Right renal cortex interstitium (tissue), 3 donors: ENCODE measurements at regions not wholly inside any gene's neighbourhood (a gene's known extent, or its start where the extent isn't known, plus 50 kb on each side); places are given as distances from the start of the nearest gene placed in this dataset.

Experiments used
- DNase-seq, 3 donors: peaks; one replicate each; pipeline ENCODE4 v3.0.0-alpha.2; 2013; ENCODE audit warnings: low read depth in 3 of 3, low spot score in 2 of 3

DNA sequence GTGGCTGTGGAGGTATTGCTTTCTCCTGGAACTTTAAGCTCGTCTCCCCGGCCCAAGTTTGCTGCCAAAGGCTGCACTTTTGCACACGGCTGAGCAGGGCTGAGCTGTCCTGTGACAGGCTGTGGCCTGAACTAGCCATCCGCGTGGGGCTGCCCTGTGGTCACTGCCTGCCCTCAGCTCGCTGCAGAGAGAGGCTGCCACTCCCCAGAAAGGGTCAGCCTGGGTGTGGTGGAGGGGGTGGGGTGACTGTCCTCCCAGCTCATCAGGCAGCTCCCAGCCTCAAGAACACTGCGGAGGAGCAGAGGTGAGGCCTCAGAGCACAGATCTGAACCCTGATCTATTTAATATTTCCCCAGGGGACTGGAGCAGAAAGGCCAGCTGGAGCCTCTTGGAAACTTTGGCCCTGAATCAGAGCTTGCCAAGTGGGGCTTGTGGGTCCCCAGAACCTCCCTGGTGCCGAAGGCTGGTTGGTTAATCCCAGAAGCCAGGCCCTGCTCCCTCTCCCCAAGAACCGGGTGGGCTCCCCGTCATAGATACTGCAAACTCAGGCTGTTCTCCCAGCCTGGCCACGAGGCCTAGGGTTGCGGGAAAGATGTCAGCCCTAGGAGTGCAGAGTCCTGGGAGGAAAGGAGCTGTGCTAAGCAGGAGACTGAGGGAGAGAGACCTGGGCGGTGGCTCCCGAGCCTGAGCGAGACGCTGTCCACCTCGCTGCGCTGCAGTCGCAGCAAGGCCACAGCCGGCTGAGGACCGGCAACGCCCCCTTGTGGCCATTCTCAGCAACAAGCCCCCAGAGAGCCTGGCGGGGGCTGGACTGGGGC, 125.1 kb upstream of the IPO9 start:
- peak in 1 of 3 donors; percentile 65 for DNase-seq

DNA sequence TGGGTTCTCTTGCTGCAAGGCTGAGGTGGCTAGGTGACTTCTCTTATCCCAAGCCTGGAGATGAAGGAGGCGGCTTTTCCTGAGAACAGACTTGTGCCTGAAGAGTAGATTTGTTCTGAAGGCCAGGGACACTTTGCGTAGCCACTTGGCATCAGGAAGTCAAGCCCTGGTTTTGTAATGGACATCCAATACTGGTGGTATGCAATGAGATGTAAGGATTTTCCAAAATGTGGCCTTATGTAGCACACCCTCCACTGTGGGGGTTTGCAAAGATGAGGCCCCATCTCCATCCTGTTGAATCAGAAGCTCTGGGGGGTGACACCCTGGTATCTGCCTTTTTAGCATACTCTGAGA, 124.5 kb upstream of the IPO9 start:
- no peak for DNase-seq

DNA sequence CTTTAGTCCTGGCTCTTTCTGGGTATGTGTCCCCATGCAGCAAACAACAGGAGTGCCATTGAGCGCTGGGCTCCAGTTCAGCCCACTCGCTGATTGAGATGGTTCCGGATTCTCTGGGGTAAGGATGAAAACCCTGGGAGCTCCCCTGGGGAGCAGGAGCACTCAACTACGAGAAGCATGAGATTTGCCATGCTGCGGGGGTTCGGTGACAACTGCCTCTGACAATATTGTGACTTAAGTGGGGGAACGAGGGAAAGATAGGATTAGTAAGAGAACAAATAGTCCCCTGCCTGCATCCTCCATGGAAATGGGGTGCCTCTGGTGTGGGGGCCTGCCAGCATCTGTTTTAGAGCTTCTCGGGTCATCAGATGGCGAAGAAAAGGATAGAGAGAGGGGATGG, 123.6 kb upstream of the IPO9 start:
- DNase-seq: no peak

DNA sequence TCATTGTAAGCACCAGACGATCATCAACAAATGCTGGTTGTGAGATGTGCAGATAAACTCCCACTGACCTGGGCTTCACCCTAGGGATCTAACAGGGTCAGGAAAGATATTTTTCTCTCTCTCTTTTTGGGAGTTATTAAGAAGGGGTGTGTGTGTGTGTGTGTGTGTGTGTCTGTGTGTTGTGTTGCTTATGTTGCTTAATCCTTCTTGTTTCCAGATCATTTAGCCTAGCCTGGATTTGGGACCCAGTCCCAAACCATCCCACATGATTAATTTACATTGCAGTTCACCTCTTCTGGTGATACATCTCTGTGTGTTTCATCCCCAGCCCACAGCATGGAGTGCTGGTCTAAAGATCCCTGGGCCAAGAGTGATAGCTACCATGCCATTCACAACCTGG, 122.8 kb upstream of the IPO9 start:
- no peak for DNase-seq

DNA sequence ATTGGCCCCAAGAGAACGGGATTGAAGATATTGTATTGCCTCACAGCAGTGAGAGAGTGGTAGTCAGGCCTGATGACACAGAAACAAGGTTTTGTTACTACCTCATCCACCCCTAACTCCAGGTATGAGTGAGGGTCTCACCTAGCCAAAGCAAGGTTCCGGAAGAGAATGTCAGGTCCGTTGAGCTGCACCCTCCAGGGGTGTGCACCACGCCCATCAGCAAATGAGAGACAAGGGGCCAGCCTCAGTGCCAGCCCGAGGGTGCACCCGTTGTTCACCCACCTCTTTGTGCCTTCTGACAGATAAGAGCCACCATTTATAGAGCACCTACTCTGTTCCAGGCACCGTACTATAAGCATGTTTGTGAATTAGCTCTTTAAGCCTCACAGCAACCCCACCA, 121.9 kb upstream of the IPO9 start:
- no peak for DNase-seq

DNA sequence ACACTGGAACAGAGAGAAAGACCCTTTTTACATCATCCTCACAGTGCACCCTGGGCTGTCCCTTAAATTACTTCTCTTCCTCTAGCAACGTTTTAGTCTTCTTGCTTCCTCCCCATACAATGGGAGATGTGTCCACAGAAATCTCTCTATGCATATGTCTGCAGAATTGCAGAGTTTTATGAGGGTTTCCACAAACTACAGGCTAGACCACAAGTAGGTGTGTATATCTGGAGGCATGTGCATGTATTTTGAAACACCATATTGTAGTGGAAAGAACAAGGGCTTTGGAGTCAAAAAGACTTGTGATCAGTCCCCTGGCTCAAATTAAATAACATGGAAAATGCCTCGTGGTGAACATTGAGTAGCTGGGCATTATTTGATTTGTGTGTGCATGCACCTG, 121.3 kb upstream of the IPO9 start:
- no peak for DNase-seq

DNA sequence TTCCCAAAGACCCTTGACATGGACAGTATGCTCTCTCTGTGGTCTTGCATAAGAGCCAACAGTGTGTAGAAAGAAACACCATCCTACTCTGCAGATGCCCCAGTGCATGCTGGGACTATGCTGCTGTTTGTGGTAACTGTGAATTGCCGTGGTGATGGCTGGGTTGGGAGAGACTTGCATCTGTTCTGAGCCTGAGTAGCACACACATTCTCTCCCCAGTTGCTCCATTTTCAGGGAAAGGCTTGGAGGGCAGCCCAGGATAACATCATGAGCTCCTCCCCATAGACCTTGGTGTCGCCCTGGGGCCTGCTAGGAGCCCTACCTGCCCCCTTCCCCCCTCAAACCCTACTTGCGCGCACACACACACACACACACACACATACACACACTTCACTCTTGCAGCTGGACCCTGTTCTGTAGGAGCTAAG, 120.9 kb upstream of the IPO9 start:
- DNase-seq: no peak

DNA sequence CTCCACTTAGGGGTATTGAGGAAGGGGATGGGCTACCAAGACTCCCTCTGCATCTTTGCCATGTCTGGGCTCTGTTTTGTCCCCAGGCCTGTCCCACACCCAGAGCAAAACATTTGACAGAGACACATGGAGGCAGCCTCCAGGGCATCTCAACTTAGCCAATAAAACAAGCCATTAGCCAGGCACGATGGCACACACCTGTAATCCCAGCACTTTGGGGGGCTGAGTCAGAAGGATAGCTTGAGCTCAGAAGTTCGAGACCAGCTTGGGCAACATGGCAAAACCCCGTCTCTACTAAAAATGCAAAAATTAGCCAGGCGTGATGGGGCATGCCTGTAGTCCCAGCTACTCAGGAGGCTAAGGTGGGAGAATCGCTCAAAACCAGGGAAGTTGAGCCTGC, 120.3 kb upstream of the IPO9 start:
- no peak for DNase-seq

DNA sequence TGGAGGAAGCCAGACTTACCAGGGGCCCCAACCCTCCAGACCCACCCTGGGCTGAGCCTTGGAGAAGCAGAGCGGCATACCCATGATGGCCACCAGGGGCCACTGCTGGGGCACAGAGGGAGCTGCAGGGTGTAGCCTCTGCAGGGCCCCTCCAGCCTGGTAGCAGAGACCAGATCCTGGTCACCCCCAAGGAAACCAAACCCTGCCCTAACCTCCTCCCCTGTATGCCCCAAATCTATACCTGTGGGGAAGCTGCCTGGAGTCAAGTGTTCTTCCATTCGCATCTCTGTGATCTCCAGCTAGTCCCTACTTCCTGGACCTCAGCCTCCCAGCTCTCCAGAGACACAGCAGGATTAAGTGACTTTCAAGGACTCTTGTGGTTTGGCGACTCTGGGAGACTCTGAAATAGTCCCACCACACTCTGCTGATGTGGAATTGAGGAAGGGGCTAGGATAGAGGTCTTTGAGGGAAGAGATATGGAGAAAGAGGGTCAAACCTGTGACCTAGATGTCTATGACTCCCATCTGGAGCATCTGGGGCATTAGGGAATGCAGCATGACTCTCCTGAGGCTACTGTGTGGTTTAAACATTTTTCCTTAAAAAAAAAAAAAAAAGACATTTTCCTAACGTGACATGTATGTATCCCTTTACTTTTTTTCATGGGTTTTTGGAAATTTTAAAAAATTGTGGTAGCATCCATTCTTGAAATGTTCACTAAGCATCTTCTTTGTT, 119.2 kb upstream of the IPO9 start:
- no peak for DNase-seq

DNA sequence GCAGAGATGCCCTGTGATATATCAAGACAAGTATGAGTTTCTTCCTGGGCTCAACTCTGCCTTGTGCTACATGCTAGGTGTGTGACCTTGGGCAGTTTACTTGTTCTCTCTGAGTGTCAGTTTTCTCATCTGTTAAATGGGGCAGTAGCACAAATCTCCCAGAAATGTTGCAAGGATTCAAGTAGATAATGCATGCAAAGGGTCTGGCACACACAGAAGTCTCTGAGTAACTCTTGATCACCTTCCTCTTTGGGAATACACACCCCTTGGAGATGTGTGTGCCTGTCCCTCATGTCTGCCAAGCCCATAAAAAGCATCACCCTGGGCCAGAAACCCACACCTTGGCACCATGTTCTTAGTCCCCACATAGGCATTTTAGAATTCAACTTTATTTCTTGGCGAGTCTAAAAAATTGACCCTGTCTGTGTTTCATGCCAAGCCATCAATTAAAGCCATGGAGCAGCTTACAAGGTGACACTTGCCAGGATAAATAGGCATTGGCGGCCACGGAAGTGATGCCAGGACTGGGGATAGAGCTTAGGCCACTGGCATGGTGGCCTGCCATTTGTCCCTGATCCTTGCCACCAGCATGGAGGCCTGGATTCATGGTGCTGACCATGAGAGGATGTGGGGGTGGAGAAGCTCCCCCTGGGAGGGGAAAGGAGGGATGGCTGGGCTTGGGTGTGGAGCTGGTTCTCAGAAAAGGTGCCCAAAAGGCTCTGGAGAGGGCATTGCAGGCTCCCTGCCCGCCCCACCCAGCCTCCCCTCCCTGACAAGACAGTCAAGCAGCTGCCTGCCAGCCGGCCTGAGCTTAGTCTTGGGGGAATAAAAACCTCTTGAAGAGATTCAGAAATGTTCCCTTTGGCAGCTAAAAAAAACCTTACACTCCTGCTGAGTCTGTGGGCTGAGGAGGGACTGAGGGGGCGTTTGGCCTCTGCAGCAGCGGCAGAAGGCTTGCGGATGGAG, 118.0 kb upstream of the IPO9 start:
- no peak for DNase-seq

DNA sequence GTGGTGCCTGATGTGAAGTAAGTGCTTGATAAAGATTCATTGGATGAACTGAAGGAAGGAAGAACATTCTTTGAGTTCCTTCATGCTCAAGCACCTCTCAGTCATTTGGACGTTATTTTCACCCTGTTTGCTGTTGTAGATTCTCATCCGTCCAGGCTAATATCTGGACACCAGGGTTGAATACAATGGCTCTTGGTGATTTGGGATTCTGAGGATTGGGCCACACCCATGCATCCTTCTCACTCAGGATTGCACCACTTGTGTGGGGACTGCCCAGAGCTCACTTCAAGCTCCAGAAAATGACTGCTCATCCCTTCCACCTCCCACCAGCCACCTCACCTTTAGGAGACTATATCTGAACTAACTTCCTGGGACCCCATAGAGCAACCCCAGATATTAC, 117.1 kb upstream of the IPO9 start:
- no peak for DNase-seq

DNA sequence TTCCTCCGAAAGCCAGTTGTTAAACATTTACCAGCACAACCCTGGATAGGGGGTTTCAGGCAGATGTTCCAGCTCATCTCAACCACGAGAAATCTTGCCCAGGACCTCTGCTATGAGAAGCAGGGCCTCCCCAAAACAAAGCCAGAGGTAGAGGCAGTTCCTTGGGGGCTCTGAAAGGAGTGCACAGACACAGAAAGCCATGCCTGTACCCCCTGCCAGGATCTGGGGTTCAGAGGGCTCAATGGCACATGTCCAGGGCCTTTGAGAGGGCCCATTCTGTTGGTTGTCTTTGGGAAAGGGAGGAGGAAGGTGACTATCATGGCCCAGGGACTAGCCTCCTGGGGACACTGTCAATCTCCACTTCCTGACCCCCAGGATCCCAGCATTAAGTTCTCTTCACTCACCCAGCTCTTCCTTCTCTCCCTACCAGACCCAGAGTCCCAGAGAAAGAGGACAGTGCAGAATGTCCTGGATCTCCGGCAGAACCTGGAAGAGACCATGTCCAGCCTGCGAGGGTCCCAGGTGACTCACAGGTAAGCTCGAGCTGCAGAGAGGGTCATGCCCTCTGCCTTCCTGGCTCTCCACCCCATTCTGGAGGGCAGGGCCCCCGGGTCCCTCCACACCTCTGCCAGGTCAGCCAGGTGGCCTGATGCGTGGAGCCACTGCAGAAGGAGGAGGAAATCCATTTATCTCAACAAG, 116.4 kb upstream of the IPO9 start:
- no peak for DNase-seq

DNA sequence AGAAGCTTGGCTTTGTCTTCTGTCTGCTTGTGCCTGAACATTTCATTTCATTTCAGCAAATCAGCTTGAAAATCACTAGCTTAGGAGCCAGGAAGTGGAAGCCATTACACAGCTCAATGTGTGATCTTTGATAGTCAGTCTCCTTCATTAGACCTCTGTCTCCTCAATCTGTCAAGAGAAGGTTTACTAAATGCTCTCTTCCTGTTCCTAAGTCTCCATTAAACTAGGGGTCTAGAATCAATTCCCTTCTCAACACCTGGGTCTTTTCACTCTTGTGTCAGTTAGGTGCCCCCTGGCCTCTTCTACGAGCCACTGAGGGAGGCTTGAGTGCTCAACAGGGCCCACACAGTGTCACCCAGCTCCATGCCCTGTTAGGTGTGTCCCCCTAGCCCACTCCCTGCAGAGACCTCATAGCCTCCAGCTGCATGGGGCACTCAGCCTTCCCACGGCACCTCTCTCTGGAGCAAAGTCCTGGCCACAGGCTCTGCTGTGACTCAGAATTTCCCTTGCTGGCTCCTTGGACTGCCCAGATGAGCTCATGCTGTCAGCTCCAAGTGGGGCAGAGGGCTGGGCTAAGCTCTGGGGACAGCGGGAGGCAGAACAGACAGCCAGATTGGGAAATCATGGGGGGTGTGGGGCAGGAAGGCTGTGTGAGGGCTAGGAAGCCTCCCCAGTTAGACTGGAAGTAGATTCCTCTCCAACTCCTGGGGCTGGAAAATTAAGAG, 115.7 kb upstream of the IPO9 start:
- DNase-seq: no peak

DNA sequence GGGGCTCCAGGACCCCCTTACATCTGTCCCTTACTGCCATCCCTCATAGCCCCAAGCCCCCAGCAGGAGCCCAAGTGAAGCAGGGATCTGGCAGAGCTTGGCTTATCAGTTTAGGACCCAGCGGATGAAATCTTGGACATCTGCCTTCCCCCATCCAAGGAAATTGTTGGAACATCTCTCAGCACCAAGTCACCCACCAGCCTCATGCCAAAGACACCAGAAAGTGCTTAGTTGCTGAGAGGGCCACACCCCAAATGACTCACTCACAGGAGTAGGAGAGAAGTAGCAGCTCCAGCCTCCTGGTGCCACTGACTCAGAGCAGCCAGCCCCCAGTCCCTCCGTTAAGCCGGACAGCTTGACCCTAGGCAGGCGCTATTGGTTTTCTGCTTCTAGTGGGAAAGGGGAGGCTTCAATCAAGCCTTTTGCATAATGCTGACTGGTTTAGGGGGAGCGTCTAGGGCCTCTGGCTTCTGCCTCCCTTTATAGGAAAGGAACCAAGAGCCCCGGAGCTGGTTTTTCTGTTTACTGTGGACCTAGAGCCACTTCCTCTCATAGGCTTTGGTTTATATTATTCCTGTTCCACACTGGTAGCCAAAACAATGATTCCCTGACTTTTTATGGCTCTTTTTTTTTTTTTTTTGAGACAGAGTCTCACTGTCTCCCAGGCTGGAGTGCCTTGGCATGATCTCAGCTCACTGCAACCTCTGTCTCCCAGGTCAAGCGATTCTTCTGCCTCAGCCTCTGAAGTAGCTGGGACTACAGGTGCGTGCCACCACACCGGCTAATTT, 114.2 kb upstream of the IPO9 start:
- no peak for DNase-seq

DNA sequence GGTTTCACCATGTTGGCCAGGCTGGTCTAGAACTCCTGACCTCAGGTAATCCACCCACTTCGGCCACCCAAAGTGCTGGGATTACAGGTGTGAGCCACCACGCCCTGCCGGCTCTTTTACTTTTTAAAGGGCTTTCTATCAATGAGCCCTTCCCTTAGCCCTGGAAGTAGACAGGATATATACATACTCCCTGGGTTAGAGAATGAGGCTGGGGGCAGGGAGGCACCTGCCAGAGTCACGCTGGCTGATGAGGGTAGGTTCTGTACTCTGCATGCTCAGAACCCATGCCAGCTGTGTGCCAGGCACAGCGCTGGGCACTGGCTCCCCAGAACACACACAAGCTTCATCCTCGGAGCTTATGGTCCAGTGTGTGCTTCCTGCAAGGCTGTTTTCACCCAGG, 113.6 kb upstream of the IPO9 start:
- no peak for DNase-seq

DNA sequence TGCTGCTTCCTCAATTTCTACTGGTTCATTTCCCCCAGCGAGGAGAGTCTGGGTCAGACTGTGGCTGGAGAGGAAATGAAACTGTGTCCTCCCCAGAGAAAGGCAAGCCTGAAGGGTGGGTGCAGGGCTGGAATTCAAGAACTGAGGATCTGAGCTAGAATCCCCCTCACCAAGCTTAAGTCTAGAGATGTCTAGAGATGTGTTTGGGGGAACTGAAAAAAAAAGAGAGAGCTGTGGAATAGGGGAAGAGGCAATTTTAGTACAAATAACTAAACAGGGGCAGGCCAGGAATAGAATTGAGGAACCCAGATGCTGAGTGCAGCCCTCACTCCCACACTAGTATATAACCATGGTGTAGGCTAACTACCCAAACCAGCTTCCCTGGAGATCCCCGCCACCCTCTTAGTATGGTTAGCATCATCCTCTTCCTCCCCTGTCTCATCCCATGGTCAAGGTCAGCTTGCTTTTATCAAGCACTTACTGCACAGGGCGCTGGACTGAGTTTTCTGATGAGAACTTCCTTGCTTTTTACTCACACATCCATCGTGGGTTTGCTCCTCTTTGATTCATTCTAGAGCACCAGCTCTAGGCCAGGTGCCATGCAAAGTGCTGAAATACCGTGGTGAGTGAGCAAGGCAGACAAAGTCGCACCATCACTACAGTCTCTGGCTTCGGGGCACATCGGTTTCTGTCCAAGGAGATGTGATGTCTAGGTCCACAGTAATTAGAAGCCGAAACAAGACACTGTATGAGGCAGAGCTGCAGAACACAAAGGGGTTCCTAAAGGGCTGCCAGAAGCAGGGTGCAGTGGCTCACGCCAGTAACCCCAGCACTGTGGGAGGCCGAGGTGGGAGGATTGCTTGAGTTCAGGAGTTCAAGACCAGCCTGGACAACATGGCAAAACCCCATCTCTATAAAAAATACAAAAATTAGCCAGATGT, 112.9 kb upstream of the IPO9 start:
- no peak for DNase-seq

DNA sequence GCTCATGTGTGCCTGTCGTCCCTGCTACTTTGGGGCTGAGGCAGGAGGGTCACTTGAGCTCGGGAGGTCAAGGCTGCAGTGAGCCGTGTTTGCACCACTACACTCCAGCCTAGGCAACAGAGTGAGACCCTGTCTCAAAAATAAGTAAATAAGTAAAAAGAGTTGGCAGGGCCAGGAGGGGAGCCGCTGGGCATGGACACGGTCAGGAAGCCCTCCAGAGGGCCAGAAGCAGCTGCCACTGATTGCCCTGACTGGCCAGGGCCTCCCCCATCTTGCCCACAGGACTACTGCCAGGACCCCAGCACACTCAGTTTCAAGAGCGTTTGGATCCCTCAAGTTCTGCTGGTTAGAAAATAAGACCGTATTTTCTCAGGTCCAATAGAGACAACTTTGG, 112.2 kb upstream of the IPO9 start:
- DNase-seq: no peak

DNA sequence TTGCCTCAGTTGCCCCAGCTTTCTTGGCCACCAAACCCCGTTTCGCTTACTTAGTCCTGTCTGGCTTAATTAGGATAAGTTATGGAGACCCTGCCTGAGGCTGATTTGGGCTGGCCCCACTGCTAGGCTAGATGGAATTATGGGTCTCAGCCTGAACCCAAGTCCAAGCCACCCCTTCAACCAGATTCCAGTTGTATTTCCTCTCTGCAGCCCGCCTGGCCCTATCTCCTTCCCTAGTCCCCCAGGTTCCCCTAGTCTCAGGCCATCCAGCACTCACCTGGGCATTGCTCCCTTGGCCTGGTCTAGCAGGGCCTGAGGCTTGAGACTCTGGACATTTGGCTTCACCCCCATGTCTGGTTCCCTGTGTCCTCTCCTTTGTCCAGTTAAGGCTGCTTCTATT, 111.7 kb upstream of the IPO9 start:
- DNase-seq: no peak
